Small intestine (tissue), 7 donors: ENCODE measurements at regions not wholly inside any gene's neighbourhood (a gene's known extent, or its start where the extent isn't known, plus 50 kb on each side); places are given as distances from the start of the nearest gene placed in this dataset.

Experiments
- DNase-seq, 2 donors: peaks; one replicate each; pipeline versions ENCODE4 v3.0.0 to v3.0.0-alpha.2; 2013
- FAIRE-seq: peaks from 2 replicates; lab custom pipeline; 2012; peaks lifted over from hg19 to GRCh38; lab: Jason Lieb, UNC
- H3K27ac ChIP-seq, 3 donors: one replicate each; pipeline ENCODE4 v1.5.1; 2013; ENCODE audit warnings: low read length in 2 of 3, mild to moderate bottlenecking in 2 of 3, control low read depth in 1 of 3, inconsistent platforms in 1 of 3, low read depth in 1 of 3, moderate library complexity in 1 of 3
- H3K27me3 ChIP-seq, 3 donors: one replicate each; pipeline ENCODE4 v1.6.1; 2013; ENCODE audit warnings: low read length in 3 of 3, inconsistent platforms in 1 of 3; ENCODE audit not compliant: control insufficient read depth in 3 of 3, insufficient read depth in 3 of 3
- H3K36me3 ChIP-seq, 3 donors: one replicate each; pipeline ENCODE4 v1.6.1; 2013; ENCODE audit warnings: low read length in 3 of 3, inconsistent platforms in 1 of 3, low read depth in 1 of 3, mild to moderate bottlenecking in 1 of 3, moderate library complexity in 1 of 3; ENCODE audit not compliant: control insufficient read depth in 3 of 3, insufficient read depth in 2 of 3
- H3K4me1 ChIP-seq, 3 donors: one replicate each; pipeline ENCODE4 v1.6.1; 2013; ENCODE audit warnings: low read length in 2 of 3, inconsistent platforms in 1 of 3, low read depth in 1 of 3, mild to moderate bottlenecking in 1 of 3, moderate library complexity in 1 of 3; ENCODE audit not compliant: control insufficient read depth in 3 of 3, insufficient read depth in 2 of 3
- H3K4me3 ChIP-seq, 3 donors: one replicate each; pipeline ENCODE4 v1.5.1; 2013; ENCODE audit warnings: low read length in 3 of 3, control low read depth in 1 of 3, inconsistent platforms in 1 of 3, low read depth in 1 of 3, mild to moderate bottlenecking in 1 of 3, moderate library complexity in 1 of 3
- H3K9me3 ChIP-seq, 2 donors: one replicate each; pipeline ENCODE4 v1.6.1; 2013; ENCODE audit warnings: low read depth in 1 of 2, low read length in 1 of 2; ENCODE audit not compliant: control insufficient read depth in 2 of 2, insufficient read depth in 1 of 2
- WGBS, 3 donors: extraction: QIAGEN DNeasy Blood & Tissue Kit; methylation state at CpG; one replicate each; pipeline ENCODE4 v1.1.7; 2013; 5-methylcytosine and 5-hydroxymethylcytosine counted together
- donor health status: healthy with polysubstance abuse.
- donor health status: control.
- donor health status: control.
- donor health status: Bipolar disorder and iron deficiency.
- donor health status: healthy.

GRCh38 chr18:55658598-55658997, 70.6 kb upstream of the TCF4 start:
- no peaks in the 10 kb centered on the region for H3K4me1 ChIP-seq
- no peaks in the 10 kb centered on the region for H3K27me3 ChIP-seq
- H3K4me3 ChIP-seq = no peak overlapping the region
- no peak for FAIRE-seq
- no peak overlapping the region for H3K27ac ChIP-seq
- H3K36me3 ChIP-seq = no peaks in the 10 kb centered on the region
- no peaks in the 10 kb centered on the region for H3K9me3 ChIP-seq
- no peak for DNase-seq
- WGBS, 3 donors = 51 to 81% (median 61%) methylated on average over 2 of the region's 2 CpGs

GRCh38 chr18:55657572-55658331, 69.8 kb upstream of the TCF4 start:
- H3K36me3 ChIP-seq = no peaks in the 10 kb centered on the region
- H3K9me3 ChIP-seq = no peaks in the 10 kb centered on the region
- H3K4me1 ChIP-seq = no peaks in the 10 kb centered on the region
- DNase-seq = no peak
- H3K27ac ChIP-seq = no peak overlapping the region
- H3K4me3 ChIP-seq = no peak overlapping the region
- H3K27me3 ChIP-seq = no peaks in the 10 kb centered on the region
- FAIRE-seq = no peak
- 76 to 81% (median 80%) methylated on average over 4 of the region's 4 CpGs for WGBS, 3 donors

- H3K27me3 ChIP-seq = no peaks in the 10 kb centered on the region
- H3K4me1 ChIP-seq = no peaks in the 10 kb centered on the region
- FAIRE-seq (no peak), DNase-seq (no peak)
- H3K9me3 ChIP-seq = no peaks in the 10 kb centered on the region
- H3K27ac ChIP-seq = no peak overlapping the region
- no peaks in the 10 kb centered on the region for H3K36me3 ChIP-seq
- H3K4me3 ChIP-seq = no peak overlapping the region
Observed at GRCh38 chr18:55654986-55655385, 67.0 kb upstream of the TCF4 start.

- Histone ChIP-seq H3K9me3 (no peaks in the 10 kb centered on the region), H3K36me3 (no peaks in the 10 kb centered on the region), H3K4me3 (no peak overlapping the region), H3K27ac (no peak overlapping the region), H3K4me1 (no peaks in the 10 kb centered on the region), H3K27me3 (no peaks in the 10 kb centered on the region)
- no peak for FAIRE-seq
- DNase-seq = no peak
- WGBS, 3 donors = 43 to 70% (median 68%) methylated on average over 1 of the region's 1 CpG
Observed at GRCh38 chr18:55651236-55651635, 63.2 kb upstream of the TCF4 start.

- H3K27me3 ChIP-seq = no peaks in the 10 kb centered on the region
- no peak overlapping the region for H3K4me3 ChIP-seq
- H3K9me3 ChIP-seq = no peaks in the 10 kb centered on the region
- no peak overlapping the region for H3K27ac ChIP-seq
- H3K4me1 ChIP-seq = no peaks in the 10 kb centered on the region
- H3K36me3 ChIP-seq = no peaks in the 10 kb centered on the region
- DNase-seq (no peak), FAIRE-seq (no peak)
- 53 to 60% (median 54%) methylated on average over 4 of the region's 4 CpGs for WGBS, 3 donors
Observed at GRCh38 chr18:55650363-55650870, 62.4 kb upstream of the TCF4 start.

- FAIRE-seq (no peak), DNase-seq (no peak)
- no peak overlapping the region for H3K4me3 ChIP-seq
- no peaks in the 10 kb centered on the region for H3K4me1 ChIP-seq
- no peaks in the 10 kb centered on the region for H3K27me3 ChIP-seq
- H3K27ac ChIP-seq = no peak overlapping the region
- 64 to 74% (median 69%) methylated on average over 4 of the region's 4 CpGs for WGBS, 3 donors
- no peaks in the 10 kb centered on the region for H3K36me3 ChIP-seq
- no peaks in the 10 kb centered on the region for H3K9me3 ChIP-seq
Observed at GRCh38 chr18:55647331-55647730, 59.3 kb upstream of the TCF4 start.

- Histone ChIP-seq H3K9me3 (no peaks in the 10 kb centered on the region), H3K27me3 (no peaks in the 10 kb centered on the region), H3K27ac (no peak overlapping the region), H3K4me3 (no peak overlapping the region), H3K4me1 (no peaks in the 10 kb centered on the region), H3K36me3 (no peaks in the 10 kb centered on the region)
- WGBS, 3 donors = 30 to 43% (median 39%) methylated on average over 2 of the region's 2 CpGs
- DNase-seq (no peak), FAIRE-seq (no peak)
Observed at GRCh38 chr18:55642191-55642590, 54.2 kb upstream of the TCF4 start.

GRCh38 chr18:55641486-55641885, 53.5 kb upstream of the TCF4 start:
- no peak overlapping the region for H3K27ac ChIP-seq
- no peak for FAIRE-seq
- H3K4me3 ChIP-seq = no peak overlapping the region
- no peaks in the 10 kb centered on the region for H3K9me3 ChIP-seq
- 78 to 92% (median 88%) methylated on average over 4 of the region's 4 CpGs for WGBS, 3 donors
- H3K4me1 ChIP-seq = no peaks in the 10 kb centered on the region
- DNase-seq = no peak
- no peaks in the 10 kb centered on the region for H3K36me3 ChIP-seq
- H3K27me3 ChIP-seq = no peaks in the 10 kb centered on the region
